ENCODE measurements at regions not wholly inside any gene's neighbourhood (a gene's known extent, or its start where the extent isn't known, plus 50 kb on each side); places are given as distances from the start of the nearest gene placed in this dataset.

DNA sequence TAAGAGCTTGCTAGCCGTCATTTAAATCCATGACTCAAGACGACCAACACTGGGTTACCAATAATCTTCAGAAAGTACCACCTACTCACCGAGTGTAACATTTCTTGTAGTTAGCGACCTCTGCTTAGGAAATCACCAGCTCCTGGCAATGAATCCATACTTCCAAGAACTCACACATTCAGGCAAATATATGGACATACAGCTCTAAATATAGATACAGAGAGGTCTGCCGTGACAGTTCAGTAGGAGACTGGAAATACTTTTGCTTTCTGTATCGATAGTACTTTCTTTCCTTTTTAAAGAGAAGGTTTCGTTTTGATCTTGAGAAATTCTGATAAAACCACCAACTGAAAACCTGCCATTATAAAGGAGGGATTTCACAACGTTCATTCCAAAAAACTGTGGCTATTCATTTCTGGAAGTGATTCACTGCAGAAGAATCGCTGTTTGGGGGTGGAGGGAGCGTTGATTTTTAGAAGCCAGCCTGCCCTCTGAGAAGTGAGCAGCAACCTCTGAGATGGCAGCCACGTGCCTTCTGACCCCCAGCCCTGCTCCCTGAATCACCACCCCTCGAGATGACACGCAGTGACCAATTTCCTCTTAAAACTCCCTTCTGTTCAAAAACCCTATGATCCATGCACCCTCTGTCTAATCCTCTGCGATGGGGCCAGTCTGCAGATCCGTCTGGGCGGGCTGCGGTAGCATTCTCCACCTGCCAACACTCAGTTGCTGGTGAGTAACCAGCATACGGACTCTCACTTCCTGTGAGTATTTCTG lies 179.0 kb upstream of the KLF14 start:
- no peak for DNase-seq

- DNase-seq, result no peak
These were observed 179.9 kb upstream of the KLF14 start for GRCh38 chr7:130913639-130914553.

DNA sequence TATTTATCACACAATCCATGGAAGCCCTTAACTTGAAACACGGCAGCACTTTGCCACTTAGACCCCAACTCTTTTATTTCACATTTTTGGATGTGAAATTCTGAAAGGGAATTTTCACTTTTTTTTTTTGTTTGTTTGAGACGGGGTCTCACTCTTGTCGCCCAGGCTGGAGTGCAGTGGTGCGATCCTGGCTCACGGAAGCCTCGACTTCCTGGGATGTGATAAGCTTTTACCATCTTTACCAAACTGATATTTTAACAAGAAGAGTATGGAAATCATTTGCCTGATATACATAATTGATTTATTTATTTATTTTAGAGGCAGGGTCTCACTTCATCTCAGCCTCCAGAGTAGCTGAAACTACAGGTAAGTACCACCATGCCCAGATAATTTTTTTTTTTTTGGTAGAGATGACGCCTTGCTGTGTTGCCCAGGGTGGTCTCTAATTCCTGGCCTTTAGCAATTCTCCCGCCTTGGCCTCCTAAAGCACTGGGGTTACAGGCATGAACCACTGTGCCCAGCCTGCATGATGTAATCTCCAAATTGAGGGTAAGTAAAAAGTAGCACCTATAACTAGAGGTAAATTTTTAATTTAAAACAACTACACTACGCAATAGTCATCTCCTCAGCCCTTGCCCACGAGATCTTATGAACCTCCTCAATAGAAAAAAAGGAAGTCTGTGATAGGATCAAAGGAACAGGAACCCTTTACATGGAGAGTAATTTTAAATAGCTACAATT lies 180.7 kb upstream of the KLF14 start:
- no peak for DNase-seq

- no peak for DNase-seq
These were observed 183.7 kb upstream of the KLF14 start for GRCh38 chr7:130917669-130918128.

GRCh38 chr7:130918129-130919052 lies 184.4 kb upstream of the KLF14 start:
- no peak for DNase-seq

GRCh38 chr7:130919316-130920103 lies 185.5 kb upstream of the KLF14 start:
- no peak for DNase-seq

- DNase-seq, result no peak
These were observed 186.1 kb upstream of the KLF14 start for GRCh38 chr7:130920122-130920521.

DNA sequence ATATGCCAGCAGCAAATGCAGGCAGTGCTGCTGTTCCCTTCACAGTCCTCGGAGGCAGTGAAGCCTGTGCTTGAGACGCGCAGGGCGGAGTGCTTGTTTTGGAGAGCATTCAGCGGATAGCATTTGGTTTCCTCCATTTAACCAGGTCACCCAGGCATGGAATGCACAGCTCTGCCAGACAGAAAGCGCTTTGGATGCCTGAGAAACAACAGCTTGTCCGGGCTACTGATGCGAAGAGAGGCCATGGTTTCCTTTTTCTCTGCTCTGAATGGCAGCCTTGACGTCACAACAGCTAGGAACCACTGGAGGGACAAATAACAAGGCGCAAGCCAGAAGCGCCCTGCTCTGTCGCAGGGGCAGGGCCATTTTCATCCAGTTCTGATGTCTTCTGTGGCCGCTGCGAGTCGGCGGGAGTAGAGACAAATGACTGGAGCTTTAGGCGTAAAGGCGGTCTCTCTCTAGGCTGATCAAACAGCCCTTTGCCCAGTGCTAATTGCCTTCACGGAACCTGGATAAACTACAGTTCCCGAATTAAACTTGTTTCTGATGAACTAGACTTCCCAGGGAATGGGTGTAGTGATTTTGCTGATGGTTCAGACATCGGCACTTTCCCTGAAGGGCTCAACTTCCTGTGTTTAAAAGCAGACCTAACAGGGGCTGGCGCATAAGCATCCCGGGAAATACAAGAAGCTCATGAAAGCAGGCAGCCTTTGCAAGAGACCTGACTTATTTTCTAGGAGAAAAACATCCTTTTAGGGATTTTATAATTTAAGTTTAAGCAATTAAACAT lies 187.6 kb upstream of the KLF14 start:
- DNase-seq, result peak; percentile 65

DNA sequence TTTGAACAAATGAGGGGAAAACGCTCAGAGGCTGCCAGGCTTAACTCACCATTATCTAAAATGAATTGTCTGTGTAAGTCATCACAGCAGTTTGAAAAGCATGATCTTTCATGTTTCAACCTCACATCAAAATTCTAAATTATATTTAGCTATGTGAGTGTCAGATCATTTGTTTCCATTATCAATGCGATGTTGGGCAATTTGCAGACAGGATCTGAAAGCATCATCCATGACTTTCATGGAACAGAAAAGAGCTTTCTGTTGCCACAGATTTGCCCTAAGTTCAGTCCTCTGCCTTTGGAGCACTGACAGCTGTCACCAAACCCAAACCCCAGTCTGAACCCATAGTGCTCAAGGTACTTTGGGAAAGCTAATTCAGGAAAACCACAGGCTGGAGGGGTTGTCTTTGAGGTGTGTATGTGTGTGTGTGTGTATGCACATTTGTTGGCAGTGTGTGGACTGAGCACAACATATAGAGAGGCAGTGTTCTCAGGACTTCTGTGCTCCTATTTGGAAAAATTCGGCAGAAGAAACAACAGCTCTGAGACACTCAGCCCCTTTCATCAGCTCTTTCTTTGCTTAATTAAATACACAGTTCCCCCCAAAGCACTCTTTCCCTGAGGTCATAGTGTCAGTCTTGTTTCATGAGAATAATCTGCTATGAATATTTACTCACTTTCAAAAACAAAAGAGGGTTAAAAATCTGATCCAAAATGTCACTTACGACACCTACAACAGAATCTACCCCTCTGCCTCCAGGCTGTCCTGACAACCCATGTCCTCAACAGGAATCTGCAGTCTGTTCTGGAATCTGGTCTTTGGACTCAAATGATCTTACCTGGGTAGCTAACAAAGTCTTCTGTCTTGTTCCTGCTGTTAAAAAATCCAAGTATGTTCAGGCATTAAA lies 188.5 kb upstream of the KLF14 start:
- no peak for DNase-seq

- DNase-seq, result no peak
These were observed 189.4 kb upstream of the KLF14 start for GRCh38 chr7:130923365-130923764.

- DNase-seq, result no peak
These were observed 189.9 kb upstream of the KLF14 start for GRCh38 chr7:130923930-130924329.

DNA sequence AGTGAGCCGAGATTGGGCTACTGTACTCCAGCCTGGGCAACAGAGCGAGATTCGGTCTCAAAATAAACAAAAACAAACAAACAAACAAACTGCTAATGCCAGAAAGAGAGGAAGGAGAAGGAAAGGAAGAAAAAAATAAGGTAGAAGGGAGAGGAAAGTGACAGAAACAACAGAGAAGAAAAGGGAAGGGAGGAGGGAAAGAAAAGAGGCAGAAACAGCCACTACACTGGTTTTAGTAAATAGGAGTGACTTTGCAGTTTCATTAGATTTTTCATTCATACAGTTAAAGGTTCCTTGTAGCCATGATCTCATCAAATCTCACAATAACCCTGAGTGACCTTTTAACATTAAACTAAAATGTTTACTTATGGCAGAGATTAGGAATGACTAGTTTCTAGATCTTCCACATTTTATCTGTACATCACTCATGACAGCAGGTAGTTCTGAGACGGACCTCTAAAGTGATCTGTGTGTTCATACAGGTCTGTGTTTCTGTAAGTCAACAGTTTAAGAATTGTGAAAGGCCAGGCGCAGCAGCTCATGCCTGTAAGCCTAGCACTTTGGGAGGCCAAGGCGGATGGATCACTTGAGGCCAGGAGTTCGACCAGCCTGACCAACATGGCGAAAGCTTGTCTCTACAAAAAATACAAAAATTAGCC lies 191.3 kb upstream of the KLF14 start:
- DNase-seq, result no peak

GRCh38 chr7:130926001-130926691 lies 192.1 kb upstream of the KLF14 start:
- no peak for DNase-seq

GRCh38 chr7:130927062-130927461 lies 193.1 kb upstream of the KLF14 start:
- no peak for DNase-seq

DNA sequence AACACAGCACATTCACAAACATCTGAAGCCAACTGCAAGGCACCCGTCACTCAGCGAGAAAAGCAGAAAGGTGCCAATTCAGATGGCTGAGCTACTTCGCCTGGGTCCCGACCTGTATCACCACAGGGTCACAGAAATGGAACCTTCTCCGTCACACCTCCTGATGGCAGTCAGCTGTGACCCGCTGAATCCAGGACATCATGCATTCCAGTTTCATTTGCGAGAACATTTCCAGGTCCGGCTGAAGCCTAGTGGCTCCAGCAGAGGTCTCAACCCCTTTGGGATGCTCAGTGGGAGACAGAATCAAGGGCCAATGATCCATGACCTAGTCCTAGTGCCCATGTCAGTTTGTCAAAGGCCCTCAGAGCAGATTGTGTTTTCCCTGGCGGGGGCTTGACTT lies 193.6 kb upstream of the KLF14 start:
- no peak for DNase-seq

DNA sequence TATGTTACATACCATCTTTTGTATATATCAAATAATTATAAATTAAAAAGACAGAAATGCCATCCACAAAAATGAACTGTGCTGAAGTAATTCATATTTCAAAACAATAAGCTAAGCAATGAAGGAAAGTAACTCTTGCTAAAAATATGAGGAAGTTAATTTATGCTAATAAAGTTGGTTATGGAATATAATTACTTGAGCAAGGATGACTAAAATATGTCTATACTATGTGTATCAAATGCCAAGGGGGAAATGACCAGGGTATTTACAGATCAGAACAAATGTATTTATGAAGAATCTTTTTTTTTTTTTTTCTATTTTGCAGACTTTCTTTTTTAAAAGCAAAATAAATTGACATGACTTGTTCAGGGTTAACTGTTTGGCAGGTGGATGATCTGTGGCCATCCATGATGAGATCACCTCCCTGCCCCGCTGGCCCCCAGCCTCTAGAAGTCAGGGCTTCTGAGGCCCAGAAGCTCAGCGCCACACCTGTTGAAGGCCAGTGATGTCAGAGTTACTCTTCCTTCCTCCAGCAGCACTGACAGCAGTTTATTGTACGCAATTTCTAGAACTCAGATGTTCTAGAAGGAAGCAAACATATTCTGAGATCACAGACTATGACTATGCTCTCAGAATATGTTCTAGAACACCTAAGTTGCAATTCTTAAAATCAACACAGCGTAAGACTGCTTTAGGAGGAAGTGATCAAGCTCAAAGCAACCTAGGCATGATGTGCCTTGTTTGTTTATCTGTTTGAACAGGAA lies 196.1 kb upstream of the KLF14 start:
- no peak for DNase-seq

DNA sequence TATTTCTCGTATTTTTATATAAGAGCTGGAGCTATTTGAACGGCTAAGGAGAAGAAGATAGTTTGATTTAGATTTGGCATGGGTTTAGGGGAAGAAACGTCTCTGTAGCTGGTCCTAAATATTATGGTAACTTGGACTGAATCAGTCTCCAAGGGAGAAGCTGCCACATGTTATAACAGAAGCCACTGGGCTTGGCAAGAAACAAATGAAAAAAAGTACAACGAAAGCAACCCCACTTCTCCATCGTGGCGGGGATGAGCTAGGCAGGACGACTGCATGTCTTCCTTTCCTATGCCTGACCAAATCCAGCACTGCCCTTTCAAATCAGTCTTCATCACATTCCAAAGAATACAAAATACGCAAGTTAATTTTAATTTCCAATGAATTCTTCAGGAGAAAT lies 196.7 kb upstream of the KLF14 start:
- DNase-seq, result no peak
